ENCODE measurements at regions not wholly inside any gene's neighbourhood (a gene's known extent, or its start where the extent isn't known, plus 50 kb on each side); places are given as distances from the start of the nearest gene placed in this dataset.

DNA sequence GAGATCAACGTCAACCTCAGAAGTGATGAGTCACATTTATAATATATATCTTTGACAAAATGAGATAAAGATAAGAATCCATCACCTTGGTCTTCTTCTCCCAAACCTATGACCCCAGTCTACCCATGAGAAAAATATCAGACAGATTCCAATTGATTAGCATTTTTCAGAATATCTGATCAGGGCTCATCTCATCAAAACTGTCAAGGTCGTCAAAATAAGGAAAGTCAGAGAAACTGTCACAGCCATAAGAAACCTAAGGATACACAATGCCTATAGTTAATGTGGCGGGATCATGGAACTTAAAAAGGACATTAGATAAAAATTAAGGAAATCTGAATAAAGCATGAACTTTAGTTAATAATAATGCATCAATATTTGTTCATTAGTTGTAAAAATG lies 374.1 kb downstream of the FAT4 start:
- no peaks in the 10 kb centered on the region for H3K9me3 ChIP-seq (ENCODE audit: control insufficient read depth, insufficient read depth, low read depth, low read length)
- H3K27me3 ChIP-seq (ENCODE audit: control insufficient read depth, insufficient read depth, low read length): no peaks in the 10 kb centered on the region
- H2AFZ ChIP-seq (ENCODE audit: low read length): no peak overlapping the region
- H3K79me2 ChIP-seq (ENCODE audit: control insufficient read depth, insufficient read depth, low read length): no peaks in the 10 kb centered on the region
- DNase-seq (ENCODE audit: low read depth in 2 of 2): no peak
- H3K36me3 ChIP-seq (ENCODE audit: control insufficient read depth, insufficient read depth, low read length): no peaks in the 10 kb centered on the region
- no peak overlapping the region for H3K27ac ChIP-seq (ENCODE audit: insufficient read depth, low read length)
- no peak overlapping the region for H3K4me2 ChIP-seq (ENCODE audit: extremely low read depth, insufficient read depth, low read length)
- H3K9ac ChIP-seq (ENCODE audit: insufficient read depth, low read length): no peak overlapping the region
- H3K4me3 ChIP-seq (replicated peaks in 1 of 4; ENCODE audit: control extremely low read depth in 1 of 4, insufficient read depth in 1 of 4, low read depth in 3 of 4, low read length in 4 of 4): no peak overlapping the region
- H4K20me1 ChIP-seq (ENCODE audit: control insufficient read depth, extremely low read depth, insufficient read depth, low read length): no peaks in the 10 kb centered on the region
- TF ChIP-seq, protein P1, sequence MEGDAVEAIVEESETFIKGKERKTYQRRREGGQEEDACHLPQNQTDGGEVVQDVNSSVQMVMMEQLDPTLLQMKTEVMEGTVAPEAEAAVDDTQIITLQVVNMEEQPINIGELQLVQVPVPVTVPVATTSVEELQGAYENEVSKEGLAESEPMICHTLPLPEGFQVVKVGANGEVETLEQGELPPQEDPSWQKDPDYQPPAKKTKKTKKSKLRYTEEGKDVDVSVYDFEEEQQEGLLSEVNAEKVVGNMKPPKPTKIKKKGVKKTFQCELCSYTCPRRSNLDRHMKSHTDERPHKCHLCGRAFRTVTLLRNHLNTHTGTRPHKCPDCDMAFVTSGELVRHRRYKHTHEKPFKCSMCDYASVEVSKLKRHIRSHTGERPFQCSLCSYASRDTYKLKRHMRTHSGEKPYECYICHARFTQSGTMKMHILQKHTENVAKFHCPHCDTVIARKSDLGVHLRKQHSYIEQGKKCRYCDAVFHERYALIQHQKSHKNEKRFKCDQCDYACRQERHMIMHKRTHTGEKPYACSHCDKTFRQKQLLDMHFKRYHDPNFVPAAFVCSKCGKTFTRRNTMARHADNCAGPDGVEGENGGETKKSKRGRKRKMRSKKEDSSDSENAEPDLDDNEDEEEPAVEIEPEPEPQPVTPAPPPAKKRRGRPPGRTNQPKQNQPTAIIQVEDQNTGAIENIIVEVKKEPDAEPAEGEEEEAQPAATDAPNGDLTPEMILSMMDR (conservative IDR thresholded peaks at IDR 0.05 in 1 of 2, IDR thresholded peaks at IDR 0.05 in 1 of 2; ENCODE audit: low read depth in 1 of 2, low read length in 2 of 2): no peak
- no peak for TF ChIP-seq EZH2 (IDR thresholded peaks at IDR 0.05; ENCODE audit: low read length, missing control alignments)
- H3K4me1 ChIP-seq (ENCODE audit: control insufficient read depth, extremely low read depth, insufficient read depth, low read length): no peaks in the 10 kb centered on the region

DNA sequence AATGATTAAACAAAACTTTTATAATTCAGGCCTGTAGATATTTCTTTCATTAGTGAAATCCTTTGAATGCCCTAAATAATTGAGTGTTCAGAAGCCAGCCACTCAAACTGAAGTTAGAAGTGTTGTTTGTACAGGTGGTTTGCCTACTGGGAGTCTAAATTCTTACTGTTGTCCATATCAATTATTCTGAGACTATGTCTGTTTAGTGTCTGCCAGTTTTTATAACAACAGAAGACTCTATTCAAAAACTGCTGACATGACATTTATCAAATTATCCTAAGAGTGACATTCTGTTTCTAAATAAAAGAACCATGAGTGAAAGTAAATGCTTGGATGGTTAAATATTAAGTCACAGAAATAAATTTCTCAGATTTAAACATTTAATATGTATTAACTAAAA lies 375.1 kb downstream of the FAT4 start:
- Histone ChIP-seq H3K27me3 (ENCODE audit: control insufficient read depth, insufficient read depth, low read length) (no peaks in the 10 kb centered on the region), H3K4me2 (ENCODE audit: extremely low read depth, insufficient read depth, low read length) (no peak overlapping the region), H3K9me3 (ENCODE audit: control insufficient read depth, insufficient read depth, low read depth, low read length) (no peaks in the 10 kb centered on the region), H3K9ac (ENCODE audit: insufficient read depth, low read length) (no peak overlapping the region), H2AFZ (ENCODE audit: low read length) (no peak overlapping the region), H4K20me1 (ENCODE audit: control insufficient read depth, extremely low read depth, insufficient read depth, low read length) (no peaks in the 10 kb centered on the region), H3K36me3 (ENCODE audit: control insufficient read depth, insufficient read depth, low read length) (no peaks in the 10 kb centered on the region), H3K27ac (ENCODE audit: insufficient read depth, low read length) (no peak overlapping the region), H3K4me3 (replicated peaks in 1 of 4; ENCODE audit: control extremely low read depth in 1 of 4, insufficient read depth in 1 of 4, low read depth in 3 of 4, low read length in 4 of 4) (no peak overlapping the region), H3K79me2 (ENCODE audit: control insufficient read depth, insufficient read depth, low read length) (no peaks in the 10 kb centered on the region), H3K4me1 (ENCODE audit: control insufficient read depth, extremely low read depth, insufficient read depth, low read length) (no peaks in the 10 kb centered on the region)
- TF ChIP-seq, protein P1 (conservative IDR thresholded peaks at IDR 0.05 in 1 of 2, IDR thresholded peaks at IDR 0.05 in 1 of 2; ENCODE audit: low read depth in 1 of 2, low read length in 2 of 2): no peak
- no peak for TF ChIP-seq EZH2 (IDR thresholded peaks at IDR 0.05; ENCODE audit: low read length, missing control alignments)
- DNase-seq (ENCODE audit: low read depth in 2 of 2): no peak

DNA sequence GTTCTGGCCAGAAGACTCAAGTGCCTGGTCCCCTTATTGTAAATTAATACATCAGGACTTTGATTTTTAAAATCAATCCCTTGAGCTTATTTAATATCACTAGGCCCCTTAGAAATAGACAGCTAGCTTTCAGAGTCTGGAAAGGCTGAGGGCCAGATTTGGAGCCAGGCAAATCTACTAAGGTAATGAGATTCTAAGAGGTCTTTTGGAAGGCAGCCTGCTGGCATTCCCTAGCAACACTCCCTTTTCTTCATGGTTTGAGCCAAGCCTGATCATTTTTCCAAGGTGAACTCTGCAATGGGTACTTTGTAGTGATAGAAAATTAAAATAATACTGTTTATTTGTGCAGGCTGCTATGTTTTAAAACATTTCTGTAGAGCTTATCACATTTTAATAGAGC lies 378.5 kb downstream of the FAT4 start:
- no peaks in the 10 kb centered on the region for H4K20me1 ChIP-seq (ENCODE audit: control insufficient read depth, extremely low read depth, insufficient read depth, low read length)
- no peaks in the 10 kb centered on the region for H3K9me3 ChIP-seq (ENCODE audit: control insufficient read depth, insufficient read depth, low read depth, low read length)
- no peak for DNase-seq (ENCODE audit: low read depth in 2 of 2)
- no peaks in the 10 kb centered on the region for H3K79me2 ChIP-seq (ENCODE audit: control insufficient read depth, insufficient read depth, low read length)
- H3K27me3 ChIP-seq (ENCODE audit: control insufficient read depth, insufficient read depth, low read length): no peaks in the 10 kb centered on the region
- TF ChIP-seq, protein P1 (conservative IDR thresholded peaks at IDR 0.05 in 1 of 2, IDR thresholded peaks at IDR 0.05 in 1 of 2; ENCODE audit: low read depth in 1 of 2, low read length in 2 of 2): no peak
- no peak for TF ChIP-seq EZH2 (IDR thresholded peaks at IDR 0.05; ENCODE audit: low read length, missing control alignments)
- H3K27ac ChIP-seq (ENCODE audit: insufficient read depth, low read length): no peak overlapping the region
- no peak overlapping the region for H3K9ac ChIP-seq (ENCODE audit: insufficient read depth, low read length)
- no peaks in the 10 kb centered on the region for H3K4me1 ChIP-seq (ENCODE audit: control insufficient read depth, extremely low read depth, insufficient read depth, low read length)
- H3K36me3 ChIP-seq (ENCODE audit: control insufficient read depth, insufficient read depth, low read length): no peaks in the 10 kb centered on the region
- no peak overlapping the region for H3K4me2 ChIP-seq (ENCODE audit: extremely low read depth, insufficient read depth, low read length)
- H3K4me3 ChIP-seq (replicated peaks in 1 of 4; ENCODE audit: control extremely low read depth in 1 of 4, insufficient read depth in 1 of 4, low read depth in 3 of 4, low read length in 4 of 4): no peak overlapping the region
- no peak overlapping the region for H2AFZ ChIP-seq (ENCODE audit: low read length)

All from fibroblast of lung (primary cell).